KMS-11 (cell line): ENCODE measurements at regions not wholly inside any gene's neighbourhood (a gene's known extent, or its start where the extent isn't known, plus 50 kb on each side); places are given as distances from the start of the nearest gene placed in this dataset.
"Not testable (repeated sequence)": the region's sequence is repeated elsewhere in the genome, so short reads cannot be mapped to it uniquely, and the experiment has no call there.

ENCODE experiments used
- H2AFZ ChIP-seq: fragments of 200-600 bp; sonication (generic); 2 replicates; pipeline ENCODE4 v1.6.1; 2016; ENCODE audit warnings: antibody characterized with exemption, mixed run types, low read depth
- H3K27ac ChIP-seq: fragments of 200-600 bp; sonication (generic); 2 replicates; pipeline ENCODE4 v1.6.1; 2016; ENCODE audit warnings: mild to moderate bottlenecking, mixed run types
- H3K27me3 ChIP-seq: fragments of 200-600 bp; sonication (generic); 2 replicates; pipeline ENCODE4 v1.6.1; 2017; ENCODE audit warnings: mild to moderate bottlenecking, low read depth, mixed run types, moderate library complexity; ENCODE audit not compliant: insufficient read depth
- H3K36me3 ChIP-seq: fragments of 200-600 bp; sonication (generic); 2 replicates; pipeline ENCODE4 v1.6.1; 2017; ENCODE audit warnings: mild to moderate bottlenecking, mixed run types; ENCODE audit not compliant: insufficient read depth
- H3K4me1 ChIP-seq: fragments of 200-600 bp; sonication (generic); 2 replicates; pipeline ENCODE4 v1.6.1; 2016; ENCODE audit warnings: mild to moderate bottlenecking, low read depth, mixed run types; ENCODE audit not compliant: poor library complexity, severe bottlenecking
- H3K4me2 ChIP-seq: fragments of 200-600 bp; sonication (generic); 2 replicates; pipeline ENCODE4 v1.7.0; 2016; ENCODE audit warnings: mild to moderate bottlenecking, mixed run types
- H3K4me3 ChIP-seq: fragments of 200-600 bp; sonication (generic); IDR thresholded peaks from 2 replicates; pipeline ENCODE4 v1.6.1; 2017; ENCODE audit warnings: low read depth, low read length, mixed read lengths; ENCODE audit not compliant: insufficient read depth
- H3K79me2 ChIP-seq: fragments of 200-600 bp; sonication (generic); 2 replicates; pipeline ENCODE4 v1.6.1; 2016; ENCODE audit warnings: low read depth, mixed run types; ENCODE audit not compliant: insufficient read depth
- H3K9ac ChIP-seq: fragments of 200-600 bp; sonication (generic); 2 replicates; pipeline ENCODE4 v1.6.1; 2016; ENCODE audit warnings: mild to moderate bottlenecking, mixed run types
- H4K20me1 ChIP-seq: fragments of 200-600 bp; sonication (generic); 2 replicates; pipeline ENCODE4 v1.6.1; 2016; ENCODE audit warnings: mild to moderate bottlenecking, mixed run types; ENCODE audit not compliant: insufficient read depth
- TF ChIP-seq, protein P1 (sequence below): fragments of 200-600 bp; sonication (generic); conservative IDR thresholded peaks from 2 replicates; pipeline ENCODE4 v1.6.1; 2017; ENCODE audit warnings: low read depth, mild to moderate bottlenecking, antibody characterized with exemption, low read length, moderate library complexity, mixed read lengths

- H4K20me1 ChIP-seq: no peaks in the 10 kb centered on the region
- TF ChIP-seq, protein P1, sequence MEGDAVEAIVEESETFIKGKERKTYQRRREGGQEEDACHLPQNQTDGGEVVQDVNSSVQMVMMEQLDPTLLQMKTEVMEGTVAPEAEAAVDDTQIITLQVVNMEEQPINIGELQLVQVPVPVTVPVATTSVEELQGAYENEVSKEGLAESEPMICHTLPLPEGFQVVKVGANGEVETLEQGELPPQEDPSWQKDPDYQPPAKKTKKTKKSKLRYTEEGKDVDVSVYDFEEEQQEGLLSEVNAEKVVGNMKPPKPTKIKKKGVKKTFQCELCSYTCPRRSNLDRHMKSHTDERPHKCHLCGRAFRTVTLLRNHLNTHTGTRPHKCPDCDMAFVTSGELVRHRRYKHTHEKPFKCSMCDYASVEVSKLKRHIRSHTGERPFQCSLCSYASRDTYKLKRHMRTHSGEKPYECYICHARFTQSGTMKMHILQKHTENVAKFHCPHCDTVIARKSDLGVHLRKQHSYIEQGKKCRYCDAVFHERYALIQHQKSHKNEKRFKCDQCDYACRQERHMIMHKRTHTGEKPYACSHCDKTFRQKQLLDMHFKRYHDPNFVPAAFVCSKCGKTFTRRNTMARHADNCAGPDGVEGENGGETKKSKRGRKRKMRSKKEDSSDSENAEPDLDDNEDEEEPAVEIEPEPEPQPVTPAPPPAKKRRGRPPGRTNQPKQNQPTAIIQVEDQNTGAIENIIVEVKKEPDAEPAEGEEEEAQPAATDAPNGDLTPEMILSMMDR: no peak
- no peak overlapping the region for H3K4me3 ChIP-seq
- peaks cover 6% of the 10 kb centered on the region for H3K4me1 ChIP-seq
- no peaks in the 10 kb centered on the region for H3K79me2 ChIP-seq
- H3K9ac ChIP-seq: no peak overlapping the region
- H2AFZ ChIP-seq: no peak overlapping the region
- no peak overlapping the region for H3K4me2 ChIP-seq
- no peak overlapping the region for H3K27ac ChIP-seq
- H3K36me3 ChIP-seq: no peaks in the 10 kb centered on the region
- H3K27me3 ChIP-seq: no peaks in the 10 kb centered on the region
Measured at GRCh38 chr7:26084418-26084817, 67.6 kb upstream of the NFE2L3 start.

- H2AFZ ChIP-seq: no peak overlapping the region
- no peaks in the 10 kb centered on the region for H3K36me3 ChIP-seq
- no peak overlapping the region for H3K27ac ChIP-seq
- TF ChIP-seq, protein P1: no peak
- no peak overlapping the region for H3K9ac ChIP-seq
- H3K79me2 ChIP-seq: no peaks in the 10 kb centered on the region
- H3K27me3 ChIP-seq: no peaks in the 10 kb centered on the region
- no peaks in the 10 kb centered on the region for H4K20me1 ChIP-seq
- no peak overlapping the region for H3K4me3 ChIP-seq
- H3K4me2 ChIP-seq: no peak overlapping the region
- peaks cover 11% of the 10 kb centered on the region for H3K4me1 ChIP-seq
Measured at GRCh38 chr7:26085771-26086170, 66.2 kb upstream of the NFE2L3 start.

- H3K4me2 ChIP-seq: no peak overlapping the region
- H4K20me1 ChIP-seq: no peaks in the 10 kb centered on the region
Measured at GRCh38 chr7:26087321-26088091, 64.5 kb upstream of the NFE2L3 start.

GRCh38 chr7:26089469-26089868 is 62.5 kb upstream of the NFE2L3 start:
- H3K27ac ChIP-seq, H4K20me1 ChIP-seq, H3K36me3 ChIP-seq, H2AFZ ChIP-seq, H3K27me3 ChIP-seq, H3K79me2 ChIP-seq, H3K4me3 ChIP-seq, H3K9ac ChIP-seq, H3K4me2 ChIP-seq: not testable (repeated sequence)
- H3K4me1 ChIP-seq: peaks cover 23% of the 10 kb centered on the region

More at GRCh38 chr7:26087321-26088091, 64.5 kb upstream of the NFE2L3 start:
- Histone ChIP-seq H2AFZ (no peak overlapping the region), H3K4me3 (no peak overlapping the region), H3K27me3 (no peaks in the 10 kb centered on the region), H3K9ac (no peak overlapping the region), H3K79me2 (no peaks in the 10 kb centered on the region), H3K27ac (no peak overlapping the region), H3K4me1 (peaks cover 23% of the 10 kb centered on the region), H3K36me3 (no peaks in the 10 kb centered on the region)
- TF ChIP-seq, protein P1: no peak

DNA sequence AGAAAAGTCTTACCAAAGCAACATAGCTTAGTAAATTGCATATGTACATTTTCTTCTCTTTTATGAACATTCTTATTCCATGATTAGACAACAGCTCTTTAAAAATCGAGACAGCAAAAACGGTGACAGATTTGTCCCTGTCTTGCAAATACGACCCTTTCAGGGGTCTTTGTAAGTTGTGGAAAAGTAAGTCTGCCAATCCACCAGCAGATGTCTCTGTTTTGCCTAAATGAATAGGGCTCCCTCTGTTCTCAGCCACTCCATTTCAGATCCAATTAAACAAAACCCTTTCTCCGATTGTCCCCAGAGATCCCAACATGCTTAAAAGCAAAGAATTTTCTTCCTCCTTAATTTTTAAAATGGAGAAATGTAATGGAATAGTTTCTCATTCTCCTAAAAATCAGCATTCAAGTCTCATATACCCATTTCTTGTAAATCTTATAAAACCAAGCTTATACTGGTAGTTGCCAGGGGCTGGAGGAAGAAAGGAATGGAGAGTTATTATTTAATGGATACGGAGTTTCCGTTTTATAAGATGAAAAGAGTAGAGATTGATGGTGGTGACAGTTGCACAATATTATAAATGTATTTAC is 61.0 kb upstream of the NFE2L3 start:
- TF ChIP-seq, protein P1: peak; percentile 90
- Histone ChIP-seq H3K36me3 (no peaks in the 10 kb centered on the region), H3K4me2 (peak overlapping the region; percentile 46), H3K4me1 (peaks cover 23% of the 10 kb centered on the region), H4K20me1 (no peaks in the 10 kb centered on the region), H3K4me3 (no peak overlapping the region), H3K9ac (peak overlapping the region; percentile 4; the same call in 1 of the 2 replicates), H3K27ac (peak overlapping the region; percentile 52), H3K79me2 (no peaks in the 10 kb centered on the region), H2AFZ (peak overlapping the region; percentile 15; the same call in 1 of the 2 replicates), H3K27me3 (no peaks in the 10 kb centered on the region)
